A549 (cell line): ENCODE measurements at regions not wholly inside any gene's neighbourhood (a gene's known extent, or its start where the extent isn't known, plus 50 kb on each side); places are given as distances from the start of the nearest gene placed in this dataset.

Source experiments
- BCL3 ChIP-seq: fragments of >200 bp; sonication (Bioruptor Twin); formaldehyde crosslinking; IDR thresholded peaks from 3 replicates; pipeline ENCODE4 v1.6.1; 2016
- EHMT2 ChIP-seq: fragments of 200-600 bp; sonication (generic); IDR thresholded peaks from 2 replicates; pipeline ENCODE4 v1.6.1; 2016; ENCODE audit warnings: antibody characterized with exemption, low read depth, mild to moderate bottlenecking, moderate library complexity
- HDAC2 ChIP-seq: fragments of 200-600 bp; sonication (generic); IDR thresholded peaks from 2 replicates; pipeline ENCODE4 v1.6.1; 2016
- MAZ ChIP-seq: fragments of 150-350 bp; IDR thresholded peaks from 2 replicates; pipeline ENCODE4 v1.6.1; 2014; ENCODE audit warnings: antibody characterized with exemption, low read depth, low read length, borderline replicate concordance
- MYC ChIP-seq: IDR thresholded peaks from 2 replicates; pipeline ENCODE4 v1.6.1; 2012; ENCODE audit warnings: mild to moderate bottlenecking, inconsistent platforms, low read length, improper control_type of control experiment, borderline replicate concordance
- NR3C1 ChIP-seq: fragments of >200 bp; sonication (Bioruptor Twin); formaldehyde crosslinking; IDR thresholded peaks from 3 replicates; pipeline ENCODE4 v1.6.1; 2017
- PBX3 ChIP-seq: IDR thresholded peaks from 2 replicates; pipeline ENCODE4 v1.6.1; 2012
- PHF8 ChIP-seq: fragments of 200-600 bp; sonication (generic); IDR thresholded peaks from 2 replicates; pipeline ENCODE4 v1.6.1; 2016; ENCODE audit warnings: low read depth, mild to moderate bottlenecking, antibody characterized with exemption, moderate library complexity, borderline replicate concordance
- POLR2A ChIP-seq: IDR thresholded peaks from 2 replicates; pipeline ENCODE4 v1.6.1; 2012; ENCODE audit warnings: mild to moderate bottlenecking, low read length
- POLR2AphosphoS2 ChIP-seq: conservative IDR thresholded peaks from 2 replicates; pipeline ENCODE4 v1.6.1; 2012; ENCODE audit warnings: low read length, improper control_type of control experiment, inconsistent platforms
- RCOR1 ChIP-seq: fragments of 150-350 bp; IDR thresholded peaks from 2 replicates; pipeline ENCODE4 v1.6.1; 2014; ENCODE audit warnings: antibody characterized with exemption, low read length, low read depth
- RFX5 ChIP-seq: fragments of 450-650 bp; IDR thresholded peaks from 2 replicates; pipeline ENCODE4 v1.7.1; 2014; ENCODE audit warnings: antibody characterized with exemption, mild to moderate bottlenecking, moderate library complexity
- TP53 ChIP-seq: fragments of 250-450 bp; sonication (Bioruptor Pico); IDR thresholded peaks from 2 replicates; pipeline ENCODE4 v1.5.0; 2021; ENCODE audit warnings: mild to moderate bottlenecking, moderate library complexity
- TF ChIP-seq, protein P1 (sequence below): fragments of >200 bp; sonication (Bioruptor Twin); formaldehyde crosslinking; IDR thresholded peaks from 3 replicates; pipeline ENCODE4 v1.5.1; 2016

DNA sequence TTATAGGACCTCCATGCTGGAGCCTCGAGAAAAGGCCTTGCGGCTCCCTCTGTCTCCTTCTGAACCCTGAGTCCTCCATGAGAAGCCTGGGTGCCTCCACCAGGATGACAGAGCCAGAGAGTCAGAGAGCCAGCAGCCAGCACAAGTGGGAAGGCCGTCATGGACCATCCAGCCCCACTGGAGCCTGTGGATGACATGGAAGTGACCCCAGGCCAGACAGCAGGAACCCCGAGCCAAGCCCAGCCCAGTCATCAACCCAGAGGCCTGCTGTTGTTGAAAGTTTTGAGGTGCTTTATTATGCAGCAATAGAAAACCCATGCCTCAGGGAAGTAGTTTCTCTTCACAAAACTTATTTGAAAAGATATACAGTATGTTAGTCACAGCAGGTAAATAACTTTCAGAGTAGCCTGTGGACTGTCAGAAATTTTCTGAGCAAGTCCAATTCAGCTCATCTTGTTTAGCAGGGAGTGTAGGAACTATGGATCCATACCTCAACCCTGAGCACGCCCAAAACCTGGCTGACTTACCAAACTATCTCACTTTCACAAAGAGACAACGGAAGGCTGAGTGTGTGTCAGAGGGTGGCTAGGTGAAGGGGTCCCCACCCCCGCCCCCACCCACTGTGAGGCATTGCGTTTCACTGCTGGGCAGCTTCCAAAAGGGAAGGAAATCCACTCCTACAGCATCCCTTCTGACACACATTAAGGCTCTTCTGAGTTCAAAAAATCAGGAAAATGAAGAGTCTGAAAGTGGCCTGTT, 79.9 kb upstream of the NDUFV2 start:
- no peak for TF ChIP-seq POLR2AphosphoS2
- TF ChIP-seq, protein P1, sequence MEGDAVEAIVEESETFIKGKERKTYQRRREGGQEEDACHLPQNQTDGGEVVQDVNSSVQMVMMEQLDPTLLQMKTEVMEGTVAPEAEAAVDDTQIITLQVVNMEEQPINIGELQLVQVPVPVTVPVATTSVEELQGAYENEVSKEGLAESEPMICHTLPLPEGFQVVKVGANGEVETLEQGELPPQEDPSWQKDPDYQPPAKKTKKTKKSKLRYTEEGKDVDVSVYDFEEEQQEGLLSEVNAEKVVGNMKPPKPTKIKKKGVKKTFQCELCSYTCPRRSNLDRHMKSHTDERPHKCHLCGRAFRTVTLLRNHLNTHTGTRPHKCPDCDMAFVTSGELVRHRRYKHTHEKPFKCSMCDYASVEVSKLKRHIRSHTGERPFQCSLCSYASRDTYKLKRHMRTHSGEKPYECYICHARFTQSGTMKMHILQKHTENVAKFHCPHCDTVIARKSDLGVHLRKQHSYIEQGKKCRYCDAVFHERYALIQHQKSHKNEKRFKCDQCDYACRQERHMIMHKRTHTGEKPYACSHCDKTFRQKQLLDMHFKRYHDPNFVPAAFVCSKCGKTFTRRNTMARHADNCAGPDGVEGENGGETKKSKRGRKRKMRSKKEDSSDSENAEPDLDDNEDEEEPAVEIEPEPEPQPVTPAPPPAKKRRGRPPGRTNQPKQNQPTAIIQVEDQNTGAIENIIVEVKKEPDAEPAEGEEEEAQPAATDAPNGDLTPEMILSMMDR, result no peak
- TF ChIP-seq NR3C1, result no peak
- TF ChIP-seq POLR2A, result no peak
- TF ChIP-seq RCOR1, result no peak
- no peak for TF ChIP-seq EHMT2
- TF ChIP-seq RFX5, result no peak
- no peak for TF ChIP-seq PBX3
- no peak for TF ChIP-seq TP53 (CRISPR knock-in tag)
- no peak for TF ChIP-seq MYC
- TF ChIP-seq BCL3, result no peak
- no peak for TF ChIP-seq PHF8
- TF ChIP-seq MAZ, result no peak
- TF ChIP-seq HDAC2, result no peak
